Ishikawa (cell line): ENCODE measurements at regions not wholly inside any gene's neighbourhood (a gene's known extent, or its start where the extent isn't known, plus 50 kb on each side); places are given as distances from the start of the nearest gene placed in this dataset.

ENCODE experiments used
- CEBPB ChIP-seq: IDR thresholded peaks from 2 replicates; pipeline ENCODE4 v1.6.1; 2012
- CREB1 ChIP-seq: IDR thresholded peaks from 2 replicates; pipeline ENCODE4 v1.6.1; 2012; ENCODE audit warnings: low read depth
- EGR1 ChIP-seq: IDR thresholded peaks from 2 replicates; pipeline ENCODE4 v1.6.1; 2012
- EP300 ChIP-seq: IDR thresholded peaks from 2 replicates; pipeline ENCODE4 v1.6.1; 2012; ENCODE audit warnings: borderline replicate concordance
- FOXM1 ChIP-seq: IDR thresholded peaks from 2 replicates; pipeline ENCODE4 v1.6.1; 2012; ENCODE audit warnings: low read depth, borderline replicate concordance
- MAX ChIP-seq: IDR thresholded peaks from 2 replicates; pipeline ENCODE4 v1.6.1; 2012
- RAD21 ChIP-seq: IDR thresholded peaks from 2 replicates; pipeline ENCODE4 v1.6.1; 2012; ENCODE audit warnings: low read depth
- REST ChIP-seq: IDR thresholded peaks from 2 replicates; pipeline ENCODE4 v1.6.1; 2012; ENCODE audit warnings: low read depth, mild to moderate bottlenecking
- TAF1 ChIP-seq: IDR thresholded peaks from 2 replicates; pipeline ENCODE4 v1.6.1; 2012; ENCODE audit warnings: low read depth, mild to moderate bottlenecking
- TCF12 ChIP-seq: IDR thresholded peaks from 2 replicates; pipeline ENCODE4 v1.6.1; 2012; ENCODE audit warnings: low read depth
- TEAD4 ChIP-seq: IDR thresholded peaks from 2 replicates; pipeline ENCODE4 v1.6.1; 2012
- YY1 ChIP-seq: IDR thresholded peaks from 2 replicates; pipeline ENCODE4 v1.6.1; 2012; ENCODE audit warnings: low read depth

- TF ChIP-seq REST, result no peak
- no peak for TF ChIP-seq TCF12
- TF ChIP-seq MAX, result no peak
- no peak for TF ChIP-seq EP300
- TF ChIP-seq EGR1, result no peak
- TF ChIP-seq TEAD4, result no peak
- no peak for TF ChIP-seq RAD21
- TF ChIP-seq TAF1, result no peak
- no peak for TF ChIP-seq CEBPB
- no peak for TF ChIP-seq CREB1
- no peak for TF ChIP-seq YY1
- no peak for TF ChIP-seq FOXM1
Measured at GRCh38 chr4:53937327-53937726, 127.1 kb downstream of the CHIC2 start.
